ENCODE measurements at regions not wholly inside any gene's neighbourhood (a gene's known extent, or its start where the extent isn't known, plus 50 kb on each side); places are given as distances from the start of the nearest gene placed in this dataset.

DNA sequence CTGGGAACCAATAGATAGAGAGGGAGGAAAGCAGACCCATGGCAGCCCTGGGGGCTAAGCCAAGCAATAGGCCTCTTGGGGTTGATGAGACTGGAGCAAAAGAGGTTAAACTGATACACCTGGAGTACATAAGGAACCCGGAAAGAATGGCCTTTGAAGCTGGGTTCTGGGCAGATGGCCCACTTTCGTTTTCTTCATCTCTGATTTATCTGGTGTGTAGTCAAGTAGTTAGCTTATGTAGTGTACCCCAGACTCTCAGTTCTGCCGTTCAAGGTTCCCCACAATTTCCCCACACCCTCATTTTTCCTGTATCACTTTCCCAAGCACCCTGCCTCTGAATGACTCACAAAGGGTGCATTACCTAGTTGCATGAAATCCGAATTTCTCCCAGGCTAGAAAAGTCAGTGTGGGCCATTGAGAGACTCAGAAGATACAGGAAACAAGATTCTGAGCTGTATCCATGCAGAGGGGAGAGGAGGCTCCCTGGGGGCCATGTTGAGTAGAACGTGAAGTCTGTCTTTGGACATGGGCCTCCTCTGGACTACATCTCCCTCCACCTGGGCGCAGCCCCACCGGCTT lies 235.0 kb downstream of the LOXHD1 start:
- no peaks in the 10 kb centered on the region for H3K36me3 Mint-ChIP-seq (ENCODE audit: unreplicated experiment)
- no peak overlapping the region for H3K27ac Mint-ChIP-seq (ENCODE audit: unreplicated experiment)
- H3K27me3 Mint-ChIP-seq (ENCODE audit: unreplicated experiment) = peaks cover 20% of the 10 kb centered on the region
- no peaks in the 10 kb centered on the region for H3K9me3 Mint-ChIP-seq (ENCODE audit: unreplicated experiment)
- no peak for DNase-seq (ENCODE audit: extremely low spot score, unreplicated experiment)
- TF ChIP-seq, protein P1, sequence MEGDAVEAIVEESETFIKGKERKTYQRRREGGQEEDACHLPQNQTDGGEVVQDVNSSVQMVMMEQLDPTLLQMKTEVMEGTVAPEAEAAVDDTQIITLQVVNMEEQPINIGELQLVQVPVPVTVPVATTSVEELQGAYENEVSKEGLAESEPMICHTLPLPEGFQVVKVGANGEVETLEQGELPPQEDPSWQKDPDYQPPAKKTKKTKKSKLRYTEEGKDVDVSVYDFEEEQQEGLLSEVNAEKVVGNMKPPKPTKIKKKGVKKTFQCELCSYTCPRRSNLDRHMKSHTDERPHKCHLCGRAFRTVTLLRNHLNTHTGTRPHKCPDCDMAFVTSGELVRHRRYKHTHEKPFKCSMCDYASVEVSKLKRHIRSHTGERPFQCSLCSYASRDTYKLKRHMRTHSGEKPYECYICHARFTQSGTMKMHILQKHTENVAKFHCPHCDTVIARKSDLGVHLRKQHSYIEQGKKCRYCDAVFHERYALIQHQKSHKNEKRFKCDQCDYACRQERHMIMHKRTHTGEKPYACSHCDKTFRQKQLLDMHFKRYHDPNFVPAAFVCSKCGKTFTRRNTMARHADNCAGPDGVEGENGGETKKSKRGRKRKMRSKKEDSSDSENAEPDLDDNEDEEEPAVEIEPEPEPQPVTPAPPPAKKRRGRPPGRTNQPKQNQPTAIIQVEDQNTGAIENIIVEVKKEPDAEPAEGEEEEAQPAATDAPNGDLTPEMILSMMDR (IDR thresholded peaks at IDR 0.05) = no peak
- H3K4me3 Mint-ChIP-seq (ENCODE audit: unreplicated experiment) = no peak overlapping the region
- H3K4me1 Mint-ChIP-seq (ENCODE audit: unreplicated experiment) = peaks cover 6% of the 10 kb centered on the region

DNA sequence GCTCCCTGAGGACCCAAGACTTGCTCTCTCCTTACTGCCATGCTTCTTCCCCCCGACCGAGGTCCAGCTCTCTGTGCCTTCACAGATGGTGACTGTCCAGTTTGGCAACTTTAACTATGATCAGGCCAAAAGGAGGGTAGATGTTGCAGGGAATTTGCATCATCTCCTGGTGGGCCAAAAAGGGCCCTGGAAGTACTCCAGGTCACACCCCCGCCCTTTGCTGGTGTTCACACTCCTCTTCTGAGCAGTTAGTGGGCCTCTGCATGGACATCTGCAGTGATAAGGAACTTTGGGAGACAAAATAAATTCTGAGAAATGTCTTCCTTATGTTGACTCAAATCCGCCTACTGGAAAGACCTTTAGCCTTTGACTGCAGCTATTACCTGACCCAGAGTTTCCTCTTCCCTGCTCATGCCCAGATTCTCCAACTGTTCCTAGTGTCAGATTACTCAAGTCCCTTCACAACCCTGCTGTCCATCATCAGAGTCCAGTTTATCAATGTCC lies 234.4 kb downstream of the LOXHD1 start:
- Mint-ChIP-seq H3K27ac (ENCODE audit: unreplicated experiment) (no peak overlapping the region), H3K27me3 (ENCODE audit: unreplicated experiment) (peaks cover 22% of the 10 kb centered on the region), H3K36me3 (ENCODE audit: unreplicated experiment) (no peaks in the 10 kb centered on the region), H3K4me1 (ENCODE audit: unreplicated experiment) (peaks cover 6% of the 10 kb centered on the region), H3K4me3 (ENCODE audit: unreplicated experiment) (no peak overlapping the region), H3K9me3 (ENCODE audit: unreplicated experiment) (no peaks in the 10 kb centered on the region)
- no peak for DNase-seq (ENCODE audit: extremely low spot score, unreplicated experiment)
- TF ChIP-seq, protein P1 (IDR thresholded peaks at IDR 0.05) = no peak

DNA sequence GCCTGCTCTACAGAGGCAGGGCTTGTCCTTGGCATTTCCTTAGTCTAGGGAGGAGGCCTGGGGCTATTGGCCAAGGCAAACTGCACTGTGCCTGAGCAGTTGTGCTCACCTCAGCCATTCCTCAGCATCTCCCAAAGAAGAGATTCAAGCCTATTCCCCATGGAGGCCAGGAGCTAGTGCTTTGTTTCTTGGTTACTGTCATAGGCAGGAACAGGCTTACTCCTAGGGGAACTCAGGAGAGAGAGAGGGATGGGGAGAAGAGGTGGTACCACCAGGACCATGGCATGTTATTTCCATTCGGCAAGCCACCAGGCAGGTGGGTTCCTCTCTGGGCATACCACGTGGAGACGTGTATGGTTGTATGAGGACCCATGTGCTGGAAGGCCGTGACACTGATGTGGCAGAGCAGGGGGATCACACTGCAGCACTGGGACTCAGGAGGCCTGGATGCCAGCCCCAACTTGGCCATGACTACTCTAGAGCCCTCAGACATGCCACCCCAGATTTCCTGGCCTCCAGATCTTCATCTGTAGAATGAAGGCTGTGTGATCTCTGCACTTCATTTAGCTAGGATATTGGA lies 233.7 kb downstream of the LOXHD1 start:
- no peaks in the 10 kb centered on the region for H3K36me3 Mint-ChIP-seq (ENCODE audit: unreplicated experiment)
- H3K27me3 Mint-ChIP-seq (ENCODE audit: unreplicated experiment) = peaks cover 27% of the 10 kb centered on the region
- no peak overlapping the region for H3K27ac Mint-ChIP-seq (ENCODE audit: unreplicated experiment)
- DNase-seq (ENCODE audit: extremely low spot score, unreplicated experiment) = no peak
- TF ChIP-seq, protein P1 (IDR thresholded peaks at IDR 0.05) = no peak
- peaks cover 6% of the 10 kb centered on the region for H3K4me1 Mint-ChIP-seq (ENCODE audit: unreplicated experiment)
- H3K4me3 Mint-ChIP-seq (ENCODE audit: unreplicated experiment) = no peak overlapping the region
- no peaks in the 10 kb centered on the region for H3K9me3 Mint-ChIP-seq (ENCODE audit: unreplicated experiment)

DNA sequence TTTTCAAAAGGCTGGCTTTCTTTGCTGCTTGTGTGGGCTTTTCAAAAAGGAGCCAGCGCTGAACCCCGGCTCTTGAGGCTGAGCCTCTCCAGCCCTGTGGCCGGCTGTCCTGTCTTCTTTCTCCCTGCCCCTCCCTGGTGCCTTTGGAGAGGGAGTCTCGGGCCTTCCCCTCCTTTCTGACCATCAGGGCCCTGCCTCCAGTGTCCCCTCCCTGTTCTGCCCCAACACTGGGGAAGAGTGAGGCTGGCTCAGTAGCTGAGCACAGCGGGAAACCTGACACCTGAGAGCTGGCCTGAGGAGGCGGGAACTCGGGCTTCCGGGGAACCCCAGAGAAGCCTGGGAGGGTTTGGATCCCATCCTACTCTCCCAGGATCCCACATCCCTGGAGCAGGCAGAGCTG lies 232.1 kb downstream of the LOXHD1 start:
- H3K36me3 Mint-ChIP-seq (ENCODE audit: unreplicated experiment) = no peaks in the 10 kb centered on the region
- no peaks in the 10 kb centered on the region for H3K9me3 Mint-ChIP-seq (ENCODE audit: unreplicated experiment)
- no peak for DNase-seq (ENCODE audit: extremely low spot score, unreplicated experiment)
- TF ChIP-seq, protein P1 (IDR thresholded peaks at IDR 0.05) = no peak
- peaks cover 28% of the 10 kb centered on the region for H3K27me3 Mint-ChIP-seq (ENCODE audit: unreplicated experiment)
- no peak overlapping the region for H3K27ac Mint-ChIP-seq (ENCODE audit: unreplicated experiment)
- peaks cover 2% of the 10 kb centered on the region for H3K4me1 Mint-ChIP-seq (ENCODE audit: unreplicated experiment)
- no peak overlapping the region for H3K4me3 Mint-ChIP-seq (ENCODE audit: unreplicated experiment)

DNA sequence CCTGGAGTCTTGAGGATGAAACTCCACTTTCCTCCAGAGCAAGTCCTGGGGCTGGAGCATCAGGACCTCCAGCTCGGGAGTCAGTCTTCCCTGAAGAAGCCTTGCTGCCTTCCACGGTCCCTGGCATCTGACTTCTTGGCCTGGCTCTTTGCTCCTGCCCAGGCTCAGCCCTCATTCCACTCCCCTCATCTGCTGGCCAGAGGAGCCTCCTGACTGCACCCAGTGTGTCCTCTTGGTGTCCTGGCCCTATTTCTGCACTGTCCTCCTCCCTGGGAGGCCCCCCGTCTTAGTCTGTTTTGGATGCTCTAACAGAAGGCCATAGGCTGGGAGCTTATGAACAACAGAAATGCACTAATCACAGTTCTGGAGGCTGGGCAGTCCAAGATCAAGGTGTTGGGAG lies 231.5 kb downstream of the LOXHD1 start:
- TF ChIP-seq, protein P1 (IDR thresholded peaks at IDR 0.05) = no peak
- Mint-ChIP-seq H3K27ac (ENCODE audit: unreplicated experiment) (no peak overlapping the region), H3K4me1 (ENCODE audit: unreplicated experiment) (peaks cover 2% of the 10 kb centered on the region), H3K36me3 (ENCODE audit: unreplicated experiment) (no peaks in the 10 kb centered on the region), H3K9me3 (ENCODE audit: unreplicated experiment) (no peaks in the 10 kb centered on the region), H3K27me3 (ENCODE audit: unreplicated experiment) (peaks cover 30% of the 10 kb centered on the region), H3K4me3 (ENCODE audit: unreplicated experiment) (no peak overlapping the region)
- DNase-seq (ENCODE audit: extremely low spot score, unreplicated experiment) = no peak

Data from osteocyte (in vitro differentiated cells).